B cell (primary cell): ENCODE measurements at regions not wholly inside any gene's neighbourhood (a gene's known extent, or its start where the extent isn't known, plus 50 kb on each side); places are given as distances from the start of the nearest gene placed in this dataset.

Source experiments
- ATAC-seq: fragments of 200-7000 bp; cut with Tn5 transposase; one replicate; pipeline ENCODE4 v1.10.0; 2021; ENCODE audit warnings: low read depth, mild to moderate bottlenecking, moderate number of reproducible peaks, moderate library complexity
- CTCF ChIA-PET: fragments of 350-600 bp; sonication (Branson Sonifier 250); formaldehyde crosslinking; loops from one replicate; lab custom pipeline; 2021; ENCODE audit warnings: antibody characterized with exemption, inconsistent platforms; lab: Charles Lee
- POLR2A ChIA-PET: fragments of 350-600 bp; sonication (Branson Sonifier 250); formaldehyde crosslinking; loops from one replicate; lab custom pipeline; 2021; ENCODE audit warnings: antibody characterized with exemption; lab: Charles Lee
- DNase-seq: peaks from one replicate; pipeline ENCODE4 v3.0.0; 2013
- H2AFZ ChIP-seq: 2 replicates; pipeline ENCODE4 v1.6.1; 2012; ENCODE audit warnings: mild to moderate bottlenecking, low read depth, low read length; ENCODE audit not compliant: insufficient read depth, poor library complexity, severe bottlenecking
- H3K27ac ChIP-seq, 2 donors: 1 replicate in 1 of 2; 2 replicates in 1 of 2; pipeline ENCODE4 v1.5.1; 2012 to 2013; ENCODE audit warnings: low read length in 2 of 2, mild to moderate bottlenecking in 2 of 2, moderate library complexity in 1 of 2
- H3K27me3 ChIP-seq, 4 experiments: fragments of 200-600 bp in 1 of 4; sonication (generic) in 1 of 4; replicated peaks in 1 of 4; 1 replicate in 2 of 4; 2 replicates in 2 of 4; pipeline versions ENCODE4 v1.6.1 to v1.7.0; 2013 to 2016; ENCODE audit warnings: low read length in 3 of 4, mild to moderate bottlenecking in 2 of 4, mixed read lengths in 1 of 4, moderate library complexity in 1 of 4; ENCODE audit not compliant: insufficient read depth in 4 of 4, control insufficient read depth in 3 of 4; ENCODE audit errors: control extremely low read depth in 1 of 4
- H3K36me3 ChIP-seq, 2 experiments: replicated peaks in 1 of 2; 1 replicate in 1 of 2; 2 replicates in 1 of 2; pipeline versions ENCODE4 v1.6.1 to v1.7.1; 2013; ENCODE audit warnings: low read length in 1 of 2; ENCODE audit not compliant: insufficient read depth in 2 of 2, control insufficient read depth in 1 of 2; ENCODE audit errors: control extremely low read depth in 1 of 2, extremely low read depth in 1 of 2
- H3K4me1 ChIP-seq, 2 donors: fragments of 200-600 bp in 1 of 2; sonication (generic) in 1 of 2; 1 replicate in 1 of 2; 2 replicates in 1 of 2; pipeline versions ENCODE4 v1.5.1 to v1.6.1; 2013 to 2017; ENCODE audit warnings: low read length in 2 of 2; ENCODE audit not compliant: control insufficient read depth in 2 of 2, insufficient read depth in 2 of 2
- H3K4me2 ChIP-seq: replicated peaks from 2 replicates; pipeline ENCODE3; 2012; ENCODE audit warnings: mild to moderate bottlenecking, low read depth, low read length; ENCODE audit not compliant: poor library complexity, severe bottlenecking
- H3K4me3 ChIP-seq, 5 experiments: fragments of 200-600 bp in 1 of 5; sonication (generic) in 1 of 5; 1 replicate in 3 of 5; 2 replicates in 2 of 5; pipeline versions ENCODE4 v1.5.1 to v1.7.0; 2011 to 2016; ENCODE audit warnings: low read length in 4 of 5, mild to moderate bottlenecking in 4 of 5, low read depth in 2 of 5, control low read depth in 1 of 5, moderate library complexity in 1 of 5; ENCODE audit not compliant: insufficient read depth in 1 of 5; ENCODE audit errors: control extremely low read depth in 1 of 5, extremely low read depth in 1 of 5
- H3K79me2 ChIP-seq: fragments of 200-600 bp; sonication (generic); one replicate; pipeline ENCODE4 v1.6.0; 2016; ENCODE audit warnings: low read length; ENCODE audit not compliant: control insufficient read depth, insufficient read depth
- H3K9ac ChIP-seq: fragments of 200-600 bp; sonication (generic); 2 replicates; pipeline ENCODE4 v1.6.1; 2017; ENCODE audit warnings: mild to moderate bottlenecking, low read length, moderate library complexity
- H3K9me3 ChIP-seq, 3 donors: one replicate each; pipeline versions ENCODE4 v1.6.1 to v1.7.1; 2013; ENCODE audit warnings: low read length in 2 of 3; ENCODE audit not compliant: control insufficient read depth in 2 of 3, insufficient read depth in 1 of 3; ENCODE audit errors: control extremely low read depth in 1 of 3
- H4K20me1 ChIP-seq: 2 replicates; pipeline ENCODE4 v1.6.0; 2012; ENCODE audit warnings: mild to moderate bottlenecking, low read length; ENCODE audit not compliant: insufficient read depth, control insufficient read depth, poor library complexity, severe bottlenecking
- H3K27ac Mint-ChIP-seq: one replicate; pipeline ENCODE4 v1.8.0; 2021; ENCODE audit warnings: mixed read lengths
- H3K27me3 Mint-ChIP-seq: one replicate; pipeline ENCODE4 v1.8.0; 2021; ENCODE audit warnings: mixed read lengths
- H3K4me1 Mint-ChIP-seq: one replicate; pipeline ENCODE4 v1.8.0; 2021; ENCODE audit warnings: mixed read lengths
- H3K4me3 Mint-ChIP-seq: one replicate; pipeline ENCODE4 v1.8.0; 2021; ENCODE audit warnings: mixed read lengths
- H3K9me3 Mint-ChIP-seq: one replicate; pipeline ENCODE4 v1.8.0; 2022; ENCODE audit warnings: mixed read lengths; ENCODE audit not compliant: insufficient read depth
- EZH2 ChIP-seq: IDR thresholded peaks from 2 replicates; pipeline ENCODE4 v1.6.1; 2012; ENCODE audit warnings: borderline replicate concordance, low read depth, mild to moderate bottlenecking, moderate library complexity, low read length; ENCODE audit not compliant: insufficient read depth, poor library complexity, severe bottlenecking
- WGBS: methylation state at CpG from one replicate; pipeline ENCODE4 v1.1.5; 2013; ENCODE audit warnings: missing lambda C conversion rate; ENCODE audit not compliant: insufficient coverage; 5-methylcytosine and 5-hydroxymethylcytosine counted together
- intact Hi-C: fragments of 100-400 bp; cut with micrococcal nuclease; formaldehyde crosslinking; loops from one replicate; pipeline ENCODE4 v1.10.0; 2022
- TF ChIP-seq, protein P1 (sequence below): fragments of 200-600 bp; IDR thresholded peaks from one replicate; pipeline ENCODE4 v1.8.0; 2022; ENCODE audit warnings: antibody characterized with exemption, mild to moderate bottlenecking

- H3K79me2 ChIP-seq, result no peaks in the 10 kb centered on the region
- ChIA-PET CTCF (no interaction called here), POLR2A (interaction anchor here (0.6 kb wide), 1 partner anchor 50 kb away, joined by 5 read pairs; no protein-coding TSS in a partner anchor)
- H3K27me3 Mint-ChIP-seq, result peaks cover 6% of the 10 kb centered on the region
- no peak overlapping the region for H3K27ac ChIP-seq
- H3K27ac Mint-ChIP-seq, result no peak overlapping the region
- no peaks in the 10 kb centered on the region for H3K36me3 ChIP-seq
- no peak overlapping the region for H3K9ac ChIP-seq
- no peaks in the 10 kb centered on the region for H3K27me3 ChIP-seq
- H3K4me3 ChIP-seq, result no peak overlapping the region
- no peak for ATAC-seq
- no peak overlapping the region for H3K4me2 ChIP-seq
- H3K9me3 Mint-ChIP-seq, result no peaks in the 10 kb centered on the region
- H3K4me3 Mint-ChIP-seq, result no peak overlapping the region
- intact Hi-C loops, result no loop called here
- DNase-seq, result no peak
- H2AFZ ChIP-seq, result no peak overlapping the region
- H4K20me1 ChIP-seq, result no peaks in the 10 kb centered on the region
- 72% methylated on average over 12 of the region's 12 CpGs for WGBS
- TF ChIP-seq EZH2, result no peak
- TF ChIP-seq, protein P1, sequence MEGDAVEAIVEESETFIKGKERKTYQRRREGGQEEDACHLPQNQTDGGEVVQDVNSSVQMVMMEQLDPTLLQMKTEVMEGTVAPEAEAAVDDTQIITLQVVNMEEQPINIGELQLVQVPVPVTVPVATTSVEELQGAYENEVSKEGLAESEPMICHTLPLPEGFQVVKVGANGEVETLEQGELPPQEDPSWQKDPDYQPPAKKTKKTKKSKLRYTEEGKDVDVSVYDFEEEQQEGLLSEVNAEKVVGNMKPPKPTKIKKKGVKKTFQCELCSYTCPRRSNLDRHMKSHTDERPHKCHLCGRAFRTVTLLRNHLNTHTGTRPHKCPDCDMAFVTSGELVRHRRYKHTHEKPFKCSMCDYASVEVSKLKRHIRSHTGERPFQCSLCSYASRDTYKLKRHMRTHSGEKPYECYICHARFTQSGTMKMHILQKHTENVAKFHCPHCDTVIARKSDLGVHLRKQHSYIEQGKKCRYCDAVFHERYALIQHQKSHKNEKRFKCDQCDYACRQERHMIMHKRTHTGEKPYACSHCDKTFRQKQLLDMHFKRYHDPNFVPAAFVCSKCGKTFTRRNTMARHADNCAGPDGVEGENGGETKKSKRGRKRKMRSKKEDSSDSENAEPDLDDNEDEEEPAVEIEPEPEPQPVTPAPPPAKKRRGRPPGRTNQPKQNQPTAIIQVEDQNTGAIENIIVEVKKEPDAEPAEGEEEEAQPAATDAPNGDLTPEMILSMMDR, result no peak
- peaks cover 4% of the 10 kb centered on the region for H3K4me1 Mint-ChIP-seq
- peaks cover 0 to 6% of the 10 kb centered on the region in 2 donors for H3K4me1 ChIP-seq
- H3K9me3 ChIP-seq, result peaks cover 0 to 11% (median 0%) of the 10 kb centered on the region in 3 donors
Observed at GRCh38 chr9:89677702-89678395, 73.0 kb downstream of the GADD45G start.

DNA sequence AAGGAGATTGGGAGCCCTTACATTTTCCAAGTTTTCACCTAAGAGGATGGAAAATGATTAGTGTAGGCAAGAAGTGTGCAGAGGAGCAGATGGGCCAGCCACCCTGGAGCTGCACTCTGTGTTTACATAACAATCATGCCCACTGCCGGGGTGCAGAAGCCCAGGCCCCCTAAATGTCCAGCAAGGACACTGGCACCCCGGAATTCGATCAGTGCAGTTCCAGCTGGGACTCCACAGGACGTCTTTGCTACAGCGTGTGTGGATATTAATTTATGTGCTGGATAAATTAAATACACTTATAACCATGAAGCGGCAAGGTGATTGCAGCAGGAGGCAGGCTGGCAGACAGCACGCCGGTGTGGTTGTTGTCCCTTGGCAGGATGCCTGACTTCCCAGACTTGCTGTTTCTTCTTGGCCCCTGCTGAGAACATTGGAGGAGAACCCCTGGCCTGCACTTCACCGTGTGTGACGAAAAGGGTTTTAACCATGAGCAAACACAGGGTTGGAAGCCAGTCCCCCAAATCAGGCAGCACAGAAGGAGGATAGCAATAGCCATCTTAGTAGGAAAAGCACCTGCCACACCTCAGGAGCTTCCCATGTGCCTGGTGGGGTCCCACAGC is 73.7 kb downstream of the GADD45G start:
- intact Hi-C loops, result no loop called here
- no peaks in the 10 kb centered on the region for H3K36me3 ChIP-seq
- peaks cover 6% of the 10 kb centered on the region for H3K27me3 Mint-ChIP-seq
- no peak overlapping the region for H3K27ac Mint-ChIP-seq
- ChIA-PET CTCF (no interaction called here), POLR2A (no interaction called here)
- H4K20me1 ChIP-seq, result no peaks in the 10 kb centered on the region
- TF ChIP-seq, protein P1, result no peak
- no peak for TF ChIP-seq EZH2
- peaks cover 0 to 11% (median 0%) of the 10 kb centered on the region in 3 donors for H3K9me3 ChIP-seq
- 92% methylated on average over 7 of the region's 10 CpGs for WGBS
- no peak overlapping the region for H2AFZ ChIP-seq
- H3K27me3 ChIP-seq, result no peaks in the 10 kb centered on the region
- no peak overlapping the region for H3K9ac ChIP-seq
- ATAC-seq (no peak), DNase-seq (no peak)
- H3K79me2 ChIP-seq, result no peaks in the 10 kb centered on the region
- H3K9me3 Mint-ChIP-seq, result no peaks in the 10 kb centered on the region
- H3K4me3 Mint-ChIP-seq, result no peak overlapping the region
- H3K4me1 ChIP-seq, result peaks cover 0 to 6% of the 10 kb centered on the region in 2 donors
- no peak overlapping the region for H3K4me2 ChIP-seq
- H3K4me1 Mint-ChIP-seq, result peaks cover 4% of the 10 kb centered on the region
- H3K27ac ChIP-seq, result no peak overlapping the region
- H3K4me3 ChIP-seq, result no peak overlapping the region
